PC-3 (cell line): ENCODE measurements at regions not wholly inside any gene's neighbourhood (a gene's known extent, or its start where the extent isn't known, plus 50 kb on each side); places are given as distances from the start of the nearest gene placed in this dataset.

Source experiments
- CTCF ChIP-seq: fragments of 300-600 bp; sonication (generic); conservative IDR thresholded peaks from 2 replicates; pipeline ENCODE4 v1.5.1; 2017; ENCODE audit warnings: antibody characterized with exemption, low read depth, mild to moderate bottlenecking, low read length
- EZH2 ChIP-seq: fragments of 300-600 bp; sonication (generic); IDR thresholded peaks from one replicate; pipeline ENCODE4 v1.6.1; 2017; ENCODE audit warnings: antibody characterized with exemption, mild to moderate bottlenecking, low read length; ENCODE audit not compliant: unreplicated experiment
- EZH2phosphoT487 ChIP-seq: fragments of 300-600 bp; sonication (generic); IDR thresholded peaks from 2 replicates; pipeline ENCODE4 v1.6.1; 2018; ENCODE audit warnings: mild to moderate bottlenecking, antibody characterized with exemption, low read length, borderline replicate concordance

DNA sequence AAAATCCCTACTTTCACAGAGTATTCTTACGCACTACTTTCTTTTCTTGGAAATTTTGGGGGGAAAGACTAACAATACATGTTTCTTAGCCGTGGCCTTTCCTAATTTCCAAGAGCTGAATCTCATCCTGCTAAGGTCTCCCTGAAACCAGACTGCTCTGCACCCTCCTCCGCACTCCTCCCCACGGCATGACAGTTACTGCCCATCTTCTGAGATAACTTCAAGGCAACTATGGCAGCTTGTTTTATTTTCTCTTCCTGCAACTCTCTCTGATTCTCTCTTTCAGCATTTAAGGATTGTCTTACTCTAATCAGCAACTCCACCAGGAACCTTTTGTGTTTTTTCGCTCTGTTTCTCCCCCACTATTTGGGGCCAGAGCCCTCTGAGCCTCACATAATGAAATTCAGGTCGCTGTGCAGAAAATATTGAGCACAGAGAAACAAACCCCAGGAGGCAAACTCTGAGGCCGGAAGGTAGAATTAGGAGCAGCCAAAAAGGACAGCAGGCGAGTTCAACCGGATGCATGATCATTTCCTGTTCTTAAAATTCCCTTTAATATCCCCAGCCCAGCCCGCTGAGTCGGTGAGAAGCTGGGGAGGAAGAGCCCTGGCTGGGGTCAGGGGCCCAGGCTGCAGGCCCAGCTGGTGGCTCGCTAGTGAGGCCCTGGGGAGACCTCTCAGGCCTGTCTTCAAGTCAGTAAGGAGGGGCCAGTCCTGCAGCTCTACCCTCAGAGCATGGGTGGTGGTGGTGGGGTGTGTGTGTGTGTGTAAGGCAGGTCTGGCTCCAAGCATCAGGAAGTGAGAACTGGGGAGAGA is 213.6 kb upstream of the S1PR3 start:
- TF ChIP-seq EZH2 (no peak), CTCF (no peak), EZH2phosphoT487 (no peak)
